ENCODE measurements at regions not wholly inside any gene's neighbourhood (a gene's known extent, or its start where the extent isn't known, plus 50 kb on each side); places are given as distances from the start of the nearest gene placed in this dataset.

DNA sequence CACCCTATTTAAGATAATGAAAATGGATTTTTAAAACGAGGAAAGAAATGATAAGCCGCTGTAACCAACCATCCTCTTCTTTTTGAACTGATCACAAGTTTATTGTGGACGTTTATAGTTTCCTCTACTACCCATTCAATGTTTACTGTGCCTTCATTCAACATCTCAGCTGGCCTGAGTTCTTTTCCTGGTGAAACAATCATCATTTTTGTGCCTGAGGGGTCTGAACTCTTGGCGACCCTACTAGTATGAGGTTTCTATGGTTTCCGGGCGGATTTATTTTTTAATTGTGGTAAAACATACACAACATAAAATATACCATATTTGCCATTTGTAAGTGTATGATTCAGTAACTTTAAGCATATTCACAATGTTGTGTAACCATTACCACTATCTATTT lies 100.7 kb downstream of the SPRY1 start:
- TF ChIP-seq, protein P1, sequence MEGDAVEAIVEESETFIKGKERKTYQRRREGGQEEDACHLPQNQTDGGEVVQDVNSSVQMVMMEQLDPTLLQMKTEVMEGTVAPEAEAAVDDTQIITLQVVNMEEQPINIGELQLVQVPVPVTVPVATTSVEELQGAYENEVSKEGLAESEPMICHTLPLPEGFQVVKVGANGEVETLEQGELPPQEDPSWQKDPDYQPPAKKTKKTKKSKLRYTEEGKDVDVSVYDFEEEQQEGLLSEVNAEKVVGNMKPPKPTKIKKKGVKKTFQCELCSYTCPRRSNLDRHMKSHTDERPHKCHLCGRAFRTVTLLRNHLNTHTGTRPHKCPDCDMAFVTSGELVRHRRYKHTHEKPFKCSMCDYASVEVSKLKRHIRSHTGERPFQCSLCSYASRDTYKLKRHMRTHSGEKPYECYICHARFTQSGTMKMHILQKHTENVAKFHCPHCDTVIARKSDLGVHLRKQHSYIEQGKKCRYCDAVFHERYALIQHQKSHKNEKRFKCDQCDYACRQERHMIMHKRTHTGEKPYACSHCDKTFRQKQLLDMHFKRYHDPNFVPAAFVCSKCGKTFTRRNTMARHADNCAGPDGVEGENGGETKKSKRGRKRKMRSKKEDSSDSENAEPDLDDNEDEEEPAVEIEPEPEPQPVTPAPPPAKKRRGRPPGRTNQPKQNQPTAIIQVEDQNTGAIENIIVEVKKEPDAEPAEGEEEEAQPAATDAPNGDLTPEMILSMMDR (conservative IDR thresholded peaks at IDR 0.05; ENCODE audit: low read length), result no peak
- TF ChIP-seq EZH2phosphoT487 (IDR thresholded peaks at IDR 0.05; ENCODE audit: borderline replicate concordance, low read depth, low read length), result no peak

Data from OCI-LY7 (cell line).